ENCODE measurements at regions not wholly inside any gene's neighbourhood (a gene's known extent, or its start where the extent isn't known, plus 50 kb on each side); places are given as distances from the start of the nearest gene placed in this dataset.
A peak's percentile ranks its signal among the peaks of the same experiment; 100 is the strongest.
"Not testable (repeated sequence)": the region's sequence is repeated elsewhere in the genome, so short reads cannot be mapped to it uniquely, and the experiment has no call there.

GRCh38 chr1:222021129-222021528 is 279.2 kb upstream of the DUSP10 start:
- DNase-seq: no peak

GRCh38 chr1:222020553-222020952 is 278.7 kb upstream of the DUSP10 start:
- DNase-seq: no peak

GRCh38 chr1:222019029-222019428 is 277.1 kb upstream of the DUSP10 start:
- DNase-seq: no peak

- DNase-seq: no peak
These were observed 276.2 kb upstream of the DUSP10 start for GRCh38 chr1:222018041-222018440.

- DNase-seq: no peak
These were observed 273.8 kb upstream of the DUSP10 start for GRCh38 chr1:222015686-222016085.

- no peak for DNase-seq
These were observed 272.1 kb upstream of the DUSP10 start for GRCh38 chr1:222014001-222014400.

GRCh38 chr1:222012816-222013215 is 270.9 kb upstream of the DUSP10 start:
- no peak for DNase-seq

GRCh38 chr1:222010306-222010705 is 268.4 kb upstream of the DUSP10 start:
- no peak for DNase-seq

GRCh38 chr1:222009105-222009730 is 267.3 kb upstream of the DUSP10 start:
- DNase-seq: peak; percentile 22

GRCh38 chr1:222006715-222007114 is 264.8 kb upstream of the DUSP10 start:
- DNase-seq: no peak

- DNase-seq: no peak
These were observed 262.9 kb upstream of the DUSP10 start for GRCh38 chr1:222004784-222005183.

- DNase-seq: no peak
These were observed 262.1 kb upstream of the DUSP10 start for GRCh38 chr1:222004034-222004433.

GRCh38 chr1:222002503-222002902 is 260.6 kb upstream of the DUSP10 start:
- no peak for DNase-seq

- DNase-seq: no peak
These were observed 258.2 kb upstream of the DUSP10 start for GRCh38 chr1:222000131-222000530.

- DNase-seq: no peak
These were observed 256.9 kb upstream of the DUSP10 start for GRCh38 chr1:221998781-221999180.

GRCh38 chr1:221998186-221998612 is 256.3 kb upstream of the DUSP10 start:
- no peak for DNase-seq

GRCh38 chr1:221997012-221997411 is 255.1 kb upstream of the DUSP10 start:
- DNase-seq: not testable (repeated sequence)

- no peak for DNase-seq
These were observed 253.1 kb upstream of the DUSP10 start for GRCh38 chr1:221994939-221995338.

GRCh38 chr1:221994274-221994698 is 252.4 kb upstream of the DUSP10 start:
- no peak for DNase-seq

GRCh38 chr1:221993444-221993948 is 251.6 kb upstream of the DUSP10 start:
- no peak for DNase-seq

- no peak for DNase-seq
These were observed 250.5 kb upstream of the DUSP10 start for GRCh38 chr1:221992427-221992826.

- DNase-seq: no peak
These were observed 249.3 kb upstream of the DUSP10 start for GRCh38 chr1:221991221-221991620.

- no peak for DNase-seq
These were observed 247.9 kb upstream of the DUSP10 start for GRCh38 chr1:221989741-221990140.

GRCh38 chr1:221988829-221989228 is 246.9 kb upstream of the DUSP10 start:
- no peak for DNase-seq

GRCh38 chr1:221987860-221988520 is 246.1 kb upstream of the DUSP10 start:
- DNase-seq: no peak

Data from SHP77 treated with DMSO at 0.1 percent for 48 hours (cell line).